Anterior cingulate cortex (tissue), 58 donors: ENCODE measurements at regions not wholly inside any gene's neighbourhood (a gene's known extent, or its start where the extent isn't known, plus 50 kb on each side); places are given as distances from the start of the nearest gene placed in this dataset.
"Not testable (repeated sequence)": the region's sequence is repeated elsewhere in the genome, so short reads cannot be mapped to it uniquely, and the experiment has no call there.

ENCODE experiments used
- DNase-seq, 58 donors: peaks; one replicate each; lab custom pipeline; 2025; lab: John Stamatoyannopoulos, UW

- DNase-seq, result no peak
Observed at GRCh38 chr12:59365133-59365532, 230.7 kb upstream of the SLC16A7 start.

- no peak for DNase-seq
Observed at GRCh38 chr12:59357811-59358210, 238.0 kb upstream of the SLC16A7 start.

GRCh38 chr12:59346248-59346647 lies 249.6 kb upstream of the SLC16A7 start:
- DNase-seq, result not testable (repeated sequence)

GRCh38 chr12:59345406-59345805 lies 250.4 kb upstream of the SLC16A7 start:
- no peak for DNase-seq

- DNase-seq, result no peak
Observed at GRCh38 chr12:59344224-59344623, 251.6 kb upstream of the SLC16A7 start.

- no peak for DNase-seq
Observed at GRCh38 chr12:59329462-59329861, 266.4 kb upstream of the SLC16A7 start.

GRCh38 chr12:59328395-59329075 lies 267.3 kb upstream of the SLC16A7 start:
- not testable (repeated sequence) for DNase-seq

GRCh38 chr12:59326457-59326856 lies 269.4 kb upstream of the SLC16A7 start:
- DNase-seq, result not testable (repeated sequence)

- peak in 55 of 58 donors; percentile 1 to 91 (median 64) for DNase-seq
Observed at GRCh38 chr12:59322473-59322872, 273.4 kb upstream of the SLC16A7 start.

- DNase-seq, result no peak
Observed at GRCh38 chr12:59321278-59321677, 274.6 kb upstream of the SLC16A7 start.

GRCh38 chr12:59320112-59320511 lies 275.7 kb upstream of the SLC16A7 start:
- DNase-seq, result no peak

GRCh38 chr12:59318940-59319339 lies 276.9 kb upstream of the SLC16A7 start:
- DNase-seq, result no peak

- DNase-seq, result no peak
Observed at GRCh38 chr12:59317598-59317997, 278.2 kb upstream of the SLC16A7 start.

GRCh38 chr12:59316938-59317337 lies 278.9 kb upstream of the SLC16A7 start:
- DNase-seq, result no peak

- not testable (repeated sequence) for DNase-seq
Observed at GRCh38 chr12:59316354-59316753, 279.5 kb upstream of the SLC16A7 start.

GRCh38 chr12:59314209-59314608 lies 281.6 kb upstream of the SLC16A7 start:
- DNase-seq, result no peak

- peak in 1 of 58 donors; percentile 0 for DNase-seq
Observed at GRCh38 chr12:59304077-59304721, 291.6 kb upstream of the SLC16A7 start.

GRCh38 chr12:59298296-59298695 lies 297.5 kb upstream of the SLC16A7 start:
- DNase-seq, result no peak

- no peak for DNase-seq
Observed at GRCh38 chr12:59294221-59294620, 301.6 kb upstream of the SLC16A7 start.

- no peak for DNase-seq
Observed at GRCh38 chr12:59282999-59283398, 312.8 kb upstream of the SLC16A7 start.

- not testable (repeated sequence) for DNase-seq
Observed at GRCh38 chr12:59273561-59273960, 322.3 kb upstream of the SLC16A7 start.

- no peak for DNase-seq
Observed at GRCh38 chr12:59268295-59268809, 327.5 kb upstream of the SLC16A7 start.
